Esophagus muscularis mucosa (tissue), 4 donors: ENCODE measurements at regions not wholly inside any gene's neighbourhood (a gene's known extent, or its start where the extent isn't known, plus 50 kb on each side); places are given as distances from the start of the nearest gene placed in this dataset.

Experiments used
- CTCF ChIP-seq, 3 experiments: fragments of 200-600 bp in 2 of 3; fragments of 450-650 bp in 1 of 3; sonication (generic) in 2 of 3; IDR thresholded peaks; one replicate each; pipeline ENCODE4 v1.5.1; 2017 to 2019; ENCODE audit warnings: antibody characterized with exemption in 3 of 3, mild to moderate bottlenecking in 2 of 3, moderate library complexity in 1 of 3
- EP300 ChIP-seq: sonication (generic); formaldehyde crosslinking; IDR thresholded peaks from one replicate; pipeline ENCODE4 v1.6.1; 2017; ENCODE audit warnings: antibody characterized with exemption
- POLR2A ChIP-seq: fragments of 450-650 bp; IDR thresholded peaks from one replicate; pipeline ENCODE4 v1.6.1; 2017; ENCODE audit warnings: antibody characterized with exemption, moderate library complexity, mild to moderate bottlenecking, low read depth
- POLR2AphosphoS5 ChIP-seq, 2 donors: sonication (generic); formaldehyde crosslinking; IDR thresholded peaks; one replicate each; pipeline ENCODE4 v1.6.1; 2017; ENCODE audit warnings: antibody characterized with exemption in 2 of 2

GRCh38 chr5:118257066-118257465 is 731.3 kb downstream of the DTWD2 start:
- no peak for TF ChIP-seq POLR2A
- TF ChIP-seq CTCF (IDR thresholded peaks at IDR 0.05): no peak
- no peak for TF ChIP-seq POLR2AphosphoS5 (IDR thresholded peaks at IDR 0.05)
- TF ChIP-seq EP300: no peak
